Kidney capillary endothelial cell (primary cell): ENCODE measurements at regions not wholly inside any gene's neighbourhood (a gene's known extent, or its start where the extent isn't known, plus 50 kb on each side); places are given as distances from the start of the nearest gene placed in this dataset.
A peak's percentile ranks its signal among the peaks of the same experiment; 100 is the strongest.

ENCODE experiments used
- DNase-seq: peaks from one replicate; pipeline ENCODE4 v3.0.0-alpha.2; 2018; ENCODE audit warnings: low spot score

- no peak for DNase-seq
These were observed 912.7 kb downstream of the FAT4 start for GRCh38 chr4:126227428-126227827.

- no peak for DNase-seq
These were observed 915.5 kb downstream of the FAT4 start for GRCh38 chr4:126230269-126230668.

GRCh38 chr4:126233483-126233882 is 918.7 kb downstream of the FAT4 start:
- DNase-seq = no peak

- no peak for DNase-seq
These were observed 923.3 kb downstream of the FAT4 start for GRCh38 chr4:126238013-126238412.

GRCh38 chr4:126241634-126242033 is 926.9 kb downstream of the FAT4 start:
- DNase-seq = no peak

- DNase-seq = peak; percentile 9
These were observed 928.1 kb downstream of the FAT4 start for GRCh38 chr4:126242679-126243390.

GRCh38 chr4:126247409-126247808 is 932.7 kb downstream of the FAT4 start:
- no peak for DNase-seq

- no peak for DNase-seq
These were observed 935.3 kb downstream of the FAT4 start for GRCh38 chr4:126250006-126250405.

GRCh38 chr4:126251169-126251568 is 936.4 kb downstream of the FAT4 start:
- no peak for DNase-seq

- no peak for DNase-seq
These were observed 947.9 kb downstream of the FAT4 start for GRCh38 chr4:126262665-126263064.

- peak; percentile 7 for DNase-seq
These were observed 950.1 kb downstream of the FAT4 start for GRCh38 chr4:126264839-126265238.

- no peak for DNase-seq
These were observed 951.1 kb downstream of the FAT4 start for GRCh38 chr4:126265888-126266287.

GRCh38 chr4:126267689-126268088 is 952.9 kb downstream of the FAT4 start:
- no peak for DNase-seq

- DNase-seq = no peak
These were observed 953.4 kb downstream of the FAT4 start for GRCh38 chr4:126268106-126268505.

- DNase-seq = no peak
These were observed 954.4 kb downstream of the FAT4 start for GRCh38 chr4:126269106-126269505.

- DNase-seq = no peak
These were observed 956.5 kb downstream of the FAT4 start for GRCh38 chr4:126271292-126271691.

- DNase-seq = no peak
These were observed 959.0 kb downstream of the FAT4 start for GRCh38 chr4:126273746-126274145.

GRCh38 chr4:126291886-126292285 is 977.1 kb downstream of the FAT4 start:
- DNase-seq = no peak

GRCh38 chr4:126298271-126298670 is 983.5 kb downstream of the FAT4 start:
- DNase-seq = no peak

- DNase-seq = no peak
These were observed 991.6 kb downstream of the FAT4 start for GRCh38 chr4:126306152-126306869.

GRCh38 chr4:126318376-126318775 is 1003.6 kb downstream of the FAT4 start:
- DNase-seq = no peak

- no peak for DNase-seq
These were observed 1014.2 kb downstream of the FAT4 start for GRCh38 chr4:126328914-126329313.

GRCh38 chr4:126338548-126338947 is 1023.8 kb downstream of the FAT4 start:
- DNase-seq = no peak

GRCh38 chr4:126341927-126342326 is 1027.2 kb downstream of the FAT4 start:
- no peak for DNase-seq
